Heart left ventricle (tissue), 16 donors: ENCODE measurements at regions not wholly inside any gene's neighbourhood (a gene's known extent, or its start where the extent isn't known, plus 50 kb on each side); places are given as distances from the start of the nearest gene placed in this dataset.

Source experiments
- ATAC-seq, 4 donors: fragments of 200-7000 bp; cut with Tn5 transposase; one replicate each; pipeline ENCODE4 v1.9.1; 2020 to 2022; ENCODE audit warnings: moderate library complexity in 4 of 4, mild to moderate bottlenecking in 3 of 4, moderate number of reproducible peaks in 1 of 4
- DNase-seq, 5 donors: peaks; one replicate each; pipeline ENCODE4 v3.0.0-alpha.2; 2020
- H3K27ac ChIP-seq, 12 donors: fragments of 200-600 bp; sonication (generic) in 4 of 12; one replicate each; pipeline versions ENCODE4 v1.5.0 to v1.8.0; 2016 to 2022; ENCODE audit warnings: mild to moderate bottlenecking in 2 of 12
- H3K27me3 ChIP-seq, 9 donors: fragments of 200-600 bp; sonication (generic) in 2 of 9; one replicate each; pipeline versions ENCODE4 v1.5.1 to v1.8.0; 2016 to 2022; ENCODE audit warnings: mild to moderate bottlenecking in 3 of 9
- H3K36me3 ChIP-seq, 9 donors: fragments of 200-600 bp; sonication (generic) in 2 of 9; one replicate each; pipeline versions ENCODE4 v1.5.0 to v1.8.0; 2018 to 2022; ENCODE audit warnings: mild to moderate bottlenecking in 2 of 9
- H3K4me1 ChIP-seq, 12 donors: fragments of 200-600 bp; sonication (generic) in 4 of 12; one replicate each; pipeline versions ENCODE4 v1.5.0 to v1.8.0; 2016 to 2022; ENCODE audit warnings: mild to moderate bottlenecking in 3 of 12
- H3K4me3 ChIP-seq, 12 donors: fragments of 200-600 bp; sonication (generic) in 4 of 12; one replicate each; pipeline versions ENCODE4 v1.5.0 to v1.8.0; 2017 to 2022; ENCODE audit warnings: mild to moderate bottlenecking in 9 of 12, moderate library complexity in 4 of 12
- H3K9me3 ChIP-seq, 12 donors: fragments of 200-600 bp; sonication (generic) in 4 of 12; one replicate each; pipeline versions ENCODE4 v1.5.0 to v1.8.0; 2016 to 2022; ENCODE audit warnings: mild to moderate bottlenecking in 1 of 12
- CTCF ChIP-seq, 12 donors: fragments of 200-600 bp; sonication (generic) in 4 of 12; IDR thresholded peaks; one replicate each; pipeline versions ENCODE4 v1.5.0 to v1.8.0; 2018 to 2022; ENCODE audit warnings: antibody characterized with exemption in 12 of 12, mild to moderate bottlenecking in 5 of 12
- POLR2A ChIP-seq, 2 donors: fragments of 450-650 bp; IDR thresholded peaks; one replicate each; pipeline ENCODE4 v1.6.1; 2017; ENCODE audit warnings: antibody characterized with exemption in 2 of 2, mild to moderate bottlenecking in 2 of 2, moderate library complexity in 2 of 2
- WGBS, 4 donors: extraction: QIAGEN DNeasy Blood & Tissue Kit in 2 of 4; methylation state at CpG; one replicate each; pipeline versions ENCODE4 v1.1.5 to v1.1.7; 2013 to 2018; 5-methylcytosine and 5-hydroxymethylcytosine counted together
- intact Hi-C, 10 donors: fragments of 100-400 bp; cut with DNase I; formaldehyde crosslinking; loops; one replicate each; pipeline versions ENCODE4 v1.11.1 to v1.14.2; 2022
- donor health status: ischemic (EF 13 %, LVEDD 7.1; RV severe dilation, severe dysfunction).
- donor health status: healthy with polysubstance abuse.
- donor health status: DM: no; HTN: yes; CAD: no.
- donor health status: DM: no; HTN: no; CAD: no.
- donor health status: ischemic (EF 25% LVEDD 6.9; RV normal size, moderate dysfunction).
- donor health status: ischemic (EF 25% LVEDD 5.7; RV mildly dilated, moderate dysfunction).
- donor health status: healthy.
- donor health status: DM: yes; HTN: yes; CAD: no.
- donor health status: ischemic (EF 35%, LVEDD 5.7; RV mildly dilated, moderate dysfunction).
- donor health status: nonischemic (EF 11% LVEDD 7.7; RV severe dilation, severe dysfunction).
- donor health status: DM: yes; HTN: yes; CAD: no.
- donor health status: PGD.
- donor health status: ischemic (EF 29% LVEDD 5.4; RV normal size, mild dysfunction).
- donor health status: nonischemic (EF 23%, LVEDD 6.1; RV moderate dilation, normal function).

GRCh38 chr9:120289098-120289497 lies 290.9 kb downstream of the CDK5RAP2 start:
- H3K27ac ChIP-seq = no peak overlapping the region
- H3K36me3 ChIP-seq = no peaks in the 10 kb centered on the region
- DNase-seq (no peak), ATAC-seq (no peak)
- no peaks in the 10 kb centered on the region for H3K27me3 ChIP-seq
- intact Hi-C loops = no loop called here
- no peaks in the 10 kb centered on the region for H3K4me1 ChIP-seq
- H3K4me3 ChIP-seq = no peak overlapping the region
- H3K9me3 ChIP-seq = no peaks in the 10 kb centered on the region
- TF ChIP-seq CTCF (IDR thresholded peaks at IDR 0.05) (no peak), POLR2A (IDR thresholded peaks at IDR 0.05) (no peak)

GRCh38 chr9:120286530-120286929 lies 293.4 kb downstream of the CDK5RAP2 start:
- H3K9me3 ChIP-seq = no peaks in the 10 kb centered on the region
- H3K36me3 ChIP-seq = no peaks in the 10 kb centered on the region
- intact Hi-C loops = no loop called here
- no peaks in the 10 kb centered on the region for H3K4me1 ChIP-seq
- no peak for DNase-seq
- no peak overlapping the region for H3K4me3 ChIP-seq
- TF ChIP-seq CTCF (IDR thresholded peaks at IDR 0.05) = no peak
- no peak for TF ChIP-seq POLR2A (IDR thresholded peaks at IDR 0.05)
- ATAC-seq = no peak
- H3K27ac ChIP-seq = no peak overlapping the region
- no peaks in the 10 kb centered on the region for H3K27me3 ChIP-seq
- WGBS, 4 donors = 56 to 77% (median 72%) methylated on average over 3 of the region's 3 CpGs

GRCh38 chr9:120284821-120285220 lies 295.1 kb downstream of the CDK5RAP2 start:
- Histone ChIP-seq H3K4me3 (no peak overlapping the region), H3K27ac (no peak overlapping the region), H3K27me3 (no peaks in the 10 kb centered on the region), H3K9me3 (no peaks in the 10 kb centered on the region), H3K4me1 (no peaks in the 10 kb centered on the region), H3K36me3 (no peaks in the 10 kb centered on the region)
- intact Hi-C loops = no loop called here
- ATAC-seq (no peak), DNase-seq (no peak)
- WGBS, 4 donors = 66 to 76% (median 71%) methylated on average over 2 of the region's 2 CpGs
- TF ChIP-seq POLR2A (IDR thresholded peaks at IDR 0.05) (no peak), CTCF (IDR thresholded peaks at IDR 0.05) (no peak)

- no peak for ATAC-seq
- no peak overlapping the region for H3K4me3 ChIP-seq
- no peaks in the 10 kb centered on the region for H3K27me3 ChIP-seq
- intact Hi-C loops = no loop called here
- H3K36me3 ChIP-seq = no peaks in the 10 kb centered on the region
- H3K9me3 ChIP-seq = peaks cover 0 to 7% (median 0%) of the 10 kb centered on the region in 12 donors
- no peak for TF ChIP-seq CTCF (IDR thresholded peaks at IDR 0.05)
- no peak for DNase-seq
- no peak overlapping the region for H3K27ac ChIP-seq
- WGBS, 4 donors = 71 to 87% (median 75%) methylated on average over 2 of the region's 2 CpGs
- H3K4me1 ChIP-seq = no peaks in the 10 kb centered on the region
Observed at GRCh38 chr9:120281665-120282064, 298.3 kb downstream of the CDK5RAP2 start.
